ENCODE measurements at regions not wholly inside any gene's neighbourhood (a gene's known extent, or its start where the extent isn't known, plus 50 kb on each side); places are given as distances from the start of the nearest gene placed in this dataset.

DNA sequence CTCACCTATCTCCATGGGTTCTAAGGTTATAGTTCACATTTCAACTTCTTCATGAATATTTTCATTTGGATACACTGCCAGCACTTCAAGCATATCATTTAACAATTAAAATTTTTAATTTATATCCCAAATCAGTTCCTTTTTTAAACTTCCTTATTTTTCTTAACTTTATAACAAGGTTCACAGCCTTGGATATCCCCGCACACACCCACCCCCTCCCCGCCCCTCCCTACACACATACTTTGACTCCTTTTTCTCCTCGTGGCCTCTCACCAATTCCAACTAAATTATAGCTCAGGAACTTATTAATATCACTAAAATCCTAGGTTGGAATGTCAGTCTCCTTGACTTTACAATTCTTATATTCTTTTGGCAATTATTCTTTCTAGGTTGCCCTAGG lies 163.6 kb upstream of the SETBP1 start:
- no peaks in the 10 kb centered on the region for H3K9me3 Mint-ChIP-seq
- no peaks in the 10 kb centered on the region for H3K4me1 Mint-ChIP-seq
- no peak overlapping the region for H3K4me3 Mint-ChIP-seq
- H3K27me3 Mint-ChIP-seq = no peaks in the 10 kb centered on the region
- H3K36me3 Mint-ChIP-seq = no peaks in the 10 kb centered on the region
- H3K27ac Mint-ChIP-seq = no peak overlapping the region

DNA sequence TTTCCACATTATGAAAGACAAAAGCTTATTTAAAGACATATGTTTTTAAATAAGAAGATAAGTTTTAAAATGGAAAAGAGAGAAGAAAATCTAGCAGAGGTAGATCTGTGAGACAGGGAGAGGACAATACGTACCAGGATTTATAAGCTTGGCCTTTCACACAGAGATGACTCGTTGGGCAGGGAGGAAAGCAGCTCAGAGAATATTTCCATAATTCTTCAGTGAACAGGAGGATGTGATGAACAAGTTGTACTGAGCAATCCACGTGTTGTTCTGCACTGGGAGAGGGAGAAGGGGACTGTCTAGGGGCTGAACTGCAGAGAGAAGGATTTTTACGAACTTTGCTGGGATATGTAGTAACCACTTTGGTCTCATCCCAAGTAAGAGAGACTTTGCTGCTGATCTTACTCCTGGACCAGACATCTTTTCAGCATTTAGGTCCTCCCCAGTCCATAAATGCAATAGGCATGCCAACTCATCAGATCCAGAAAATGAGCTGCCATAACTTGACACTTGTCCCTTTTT lies 162.5 kb upstream of the SETBP1 start:
- no peak overlapping the region for H3K27ac Mint-ChIP-seq
- H3K36me3 Mint-ChIP-seq = no peaks in the 10 kb centered on the region
- H3K27me3 Mint-ChIP-seq = no peaks in the 10 kb centered on the region

DNA sequence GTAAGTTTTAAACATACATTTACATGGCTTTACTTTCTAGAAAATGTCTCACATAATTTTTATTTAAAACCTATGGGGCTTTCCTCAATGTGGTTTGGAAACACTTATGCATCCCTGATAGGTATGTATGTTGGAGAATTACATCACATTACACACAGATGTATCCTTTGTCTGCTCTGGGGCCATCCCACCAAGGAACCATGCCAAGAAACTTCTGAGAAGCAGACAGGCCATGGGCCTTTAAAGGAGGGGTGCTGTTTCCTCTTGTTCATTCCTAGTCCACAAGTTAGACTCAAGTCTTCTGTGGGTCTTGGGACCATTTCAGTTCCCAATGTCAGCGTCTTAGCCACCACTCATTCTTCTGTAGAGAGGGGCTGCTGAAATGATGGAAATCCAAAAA lies 162.0 kb upstream of the SETBP1 start:
- Mint-ChIP-seq H3K36me3 (no peaks in the 10 kb centered on the region), H3K9me3 (no peaks in the 10 kb centered on the region), H3K27me3 (no peaks in the 10 kb centered on the region), H3K27ac (no peak overlapping the region), H3K4me1 (no peaks in the 10 kb centered on the region), H3K4me3 (no peak overlapping the region)

More for the DNA sequence above, 162.5 kb upstream of the SETBP1 start:
- no peaks in the 10 kb centered on the region for H3K9me3 Mint-ChIP-seq
- H3K4me3 Mint-ChIP-seq = no peak overlapping the region
- no peaks in the 10 kb centered on the region for H3K4me1 Mint-ChIP-seq

DNA sequence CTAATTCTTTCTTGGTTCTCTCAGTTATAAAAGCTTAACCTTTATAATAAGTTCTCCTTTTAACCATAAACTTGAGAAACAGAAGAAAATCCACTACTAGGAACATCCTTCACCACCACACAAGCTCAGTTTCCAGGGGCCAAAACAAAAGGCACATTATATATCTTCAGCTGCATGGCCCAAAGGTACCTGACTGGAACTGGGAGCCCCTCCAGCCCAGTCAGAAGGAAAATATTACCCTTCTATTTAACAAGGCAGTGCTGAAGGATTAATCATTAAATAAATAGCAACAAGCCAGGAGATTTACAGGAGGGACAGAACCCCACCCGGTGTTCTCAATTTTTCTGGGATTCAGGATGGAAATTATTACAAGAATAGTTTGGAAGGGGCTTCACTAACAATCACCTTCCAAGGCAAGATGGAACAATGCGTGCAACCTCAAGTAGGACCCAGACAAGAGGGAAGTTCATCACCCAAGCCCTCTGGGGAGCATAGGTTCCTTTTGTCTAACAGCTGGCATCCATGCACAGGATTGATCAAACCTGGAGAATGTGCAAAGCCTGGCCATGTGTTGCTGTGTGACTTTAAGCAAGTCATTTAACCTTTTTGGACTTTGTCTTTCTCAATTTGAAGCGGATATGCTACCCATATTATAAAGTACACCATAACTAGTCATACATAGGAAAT lies 159.6 kb upstream of the SETBP1 start:
- no peak overlapping the region for H3K27ac Mint-ChIP-seq
- no peaks in the 10 kb centered on the region for H3K27me3 Mint-ChIP-seq
- H3K4me3 Mint-ChIP-seq = no peak overlapping the region
- no peaks in the 10 kb centered on the region for H3K9me3 Mint-ChIP-seq
- H3K4me1 Mint-ChIP-seq = no peaks in the 10 kb centered on the region
- H3K36me3 Mint-ChIP-seq = no peaks in the 10 kb centered on the region

DNA sequence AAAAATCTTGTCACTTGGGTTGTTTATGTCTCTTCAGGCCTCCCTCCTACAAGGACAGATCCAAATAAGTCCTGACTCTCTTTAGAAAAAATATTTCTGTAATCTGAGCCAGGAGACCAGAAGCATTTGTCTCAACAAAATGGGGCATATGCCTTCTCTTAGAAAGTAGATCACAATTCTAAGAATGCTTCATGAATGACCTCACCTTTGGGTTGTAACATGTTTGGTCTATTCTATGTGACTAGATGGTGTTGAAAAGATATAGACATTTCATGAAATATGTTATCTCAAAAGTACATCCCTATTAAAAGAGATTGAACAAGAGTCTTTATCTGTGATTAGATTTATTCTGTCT lies 159.0 kb upstream of the SETBP1 start:
- Mint-ChIP-seq H3K27me3 (no peaks in the 10 kb centered on the region), H3K4me3 (no peak overlapping the region), H3K27ac (no peak overlapping the region), H3K36me3 (no peaks in the 10 kb centered on the region), H3K4me1 (no peaks in the 10 kb centered on the region), H3K9me3 (no peaks in the 10 kb centered on the region)

DNA sequence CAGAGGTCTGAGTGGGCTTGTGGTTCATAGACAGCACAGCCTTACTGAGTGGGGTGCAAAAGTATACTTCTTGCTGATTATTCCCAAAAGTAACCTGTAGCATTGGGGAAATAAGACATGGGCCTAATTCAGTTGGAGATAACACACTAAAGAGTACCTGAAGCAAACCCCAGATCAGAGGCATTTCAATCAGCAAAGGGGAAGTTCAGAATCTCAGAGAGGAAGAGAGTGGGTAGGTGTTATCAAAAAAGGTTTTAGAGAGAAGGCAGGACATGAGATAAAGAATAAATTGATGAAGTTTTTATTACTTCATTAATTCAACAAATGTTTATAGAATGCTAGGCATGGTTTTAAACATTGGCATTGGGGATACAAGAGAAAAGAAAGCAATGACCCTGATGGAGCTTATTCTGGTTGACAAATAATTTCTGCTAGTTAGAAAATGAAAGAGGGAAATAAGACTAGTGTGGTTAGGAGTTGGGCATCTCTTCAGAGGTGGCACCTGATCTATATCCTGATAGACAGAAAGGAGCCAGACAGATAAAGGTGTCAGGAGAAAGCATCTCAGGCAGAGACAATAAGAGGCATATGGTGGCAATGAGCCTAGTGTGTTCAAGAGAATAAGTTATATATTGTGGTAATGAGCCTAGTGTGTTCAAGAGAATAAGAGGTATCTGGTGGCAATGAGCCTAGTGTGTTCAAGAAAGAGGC lies 153.8 kb upstream of the SETBP1 start:
- Mint-ChIP-seq H3K4me1 (no peaks in the 10 kb centered on the region), H3K27me3 (no peaks in the 10 kb centered on the region), H3K36me3 (no peaks in the 10 kb centered on the region), H3K9me3 (no peaks in the 10 kb centered on the region), H3K27ac (no peak overlapping the region), H3K4me3 (no peak overlapping the region)

DNA sequence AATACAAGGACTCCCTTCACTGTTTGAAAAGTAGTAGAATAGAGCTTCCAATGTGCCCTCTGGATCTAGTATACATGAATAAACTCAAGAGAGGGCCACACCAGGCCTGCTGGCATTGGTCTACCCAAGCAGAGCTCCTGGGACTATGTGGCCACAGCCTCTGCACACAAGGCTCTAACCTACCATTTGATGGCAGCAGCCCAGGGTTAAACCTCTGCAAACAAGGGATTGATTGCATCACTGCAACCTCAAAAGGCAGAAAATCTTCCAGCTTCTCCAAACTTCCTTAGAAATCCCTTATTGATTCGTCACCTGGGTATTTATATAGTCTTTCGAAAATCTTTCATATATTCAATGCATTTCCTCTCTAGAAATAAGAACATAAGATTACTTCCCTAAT lies 147.6 kb upstream of the SETBP1 start:
- no peaks in the 10 kb centered on the region for H3K27me3 Mint-ChIP-seq
- no peaks in the 10 kb centered on the region for H3K9me3 Mint-ChIP-seq
- no peak overlapping the region for H3K27ac Mint-ChIP-seq
- H3K36me3 Mint-ChIP-seq = no peaks in the 10 kb centered on the region
- no peak overlapping the region for H3K4me3 Mint-ChIP-seq
- H3K4me1 Mint-ChIP-seq = no peaks in the 10 kb centered on the region

DNA sequence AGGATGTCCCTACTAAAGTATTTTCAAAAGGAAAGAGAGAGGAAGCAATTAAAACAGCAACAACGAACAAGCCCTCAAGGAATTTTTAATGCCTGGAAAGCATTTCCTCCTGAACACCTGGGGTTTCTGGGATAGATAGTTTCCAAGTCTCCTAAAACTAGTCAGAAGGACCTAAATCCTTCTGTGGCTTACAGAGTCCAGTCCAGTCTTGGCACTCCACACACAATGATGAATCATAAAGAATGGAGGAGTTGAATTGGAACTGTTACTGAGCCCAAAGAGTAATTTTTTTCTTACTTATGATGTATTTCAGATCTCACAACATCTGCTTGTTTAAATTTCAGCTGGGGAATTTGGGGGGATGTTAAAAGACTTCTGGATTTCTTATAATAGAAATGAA lies 144.6 kb upstream of the SETBP1 start:
- Mint-ChIP-seq H3K27me3 (no peaks in the 10 kb centered on the region), H3K36me3 (no peaks in the 10 kb centered on the region), H3K27ac (no peak overlapping the region), H3K4me1 (no peaks in the 10 kb centered on the region), H3K4me3 (no peak overlapping the region), H3K9me3 (no peaks in the 10 kb centered on the region)

DNA sequence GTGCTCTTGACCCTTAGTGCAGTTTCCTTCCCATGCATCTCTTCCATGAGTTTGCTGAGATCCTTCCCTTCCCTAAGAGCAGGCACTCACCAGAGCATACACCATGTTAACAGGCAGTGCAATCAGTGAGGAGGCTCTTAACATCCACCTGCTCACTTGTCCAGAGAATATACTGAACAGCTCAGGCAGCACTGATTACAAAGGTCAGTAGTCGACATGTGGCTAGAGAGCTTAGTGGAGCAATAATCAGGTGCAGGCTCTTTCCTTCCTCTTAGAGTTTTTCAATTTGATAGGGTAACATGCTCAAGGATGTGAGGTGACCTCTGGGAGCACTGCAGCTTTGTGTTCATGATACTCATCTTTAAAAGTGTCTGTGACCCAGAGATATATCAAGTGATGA lies 144.1 kb upstream of the SETBP1 start:
- no peak overlapping the region for H3K4me3 Mint-ChIP-seq
- no peaks in the 10 kb centered on the region for H3K36me3 Mint-ChIP-seq
- H3K27me3 Mint-ChIP-seq = no peaks in the 10 kb centered on the region
- no peak overlapping the region for H3K27ac Mint-ChIP-seq
- no peaks in the 10 kb centered on the region for H3K9me3 Mint-ChIP-seq
- no peaks in the 10 kb centered on the region for H3K4me1 Mint-ChIP-seq

DNA sequence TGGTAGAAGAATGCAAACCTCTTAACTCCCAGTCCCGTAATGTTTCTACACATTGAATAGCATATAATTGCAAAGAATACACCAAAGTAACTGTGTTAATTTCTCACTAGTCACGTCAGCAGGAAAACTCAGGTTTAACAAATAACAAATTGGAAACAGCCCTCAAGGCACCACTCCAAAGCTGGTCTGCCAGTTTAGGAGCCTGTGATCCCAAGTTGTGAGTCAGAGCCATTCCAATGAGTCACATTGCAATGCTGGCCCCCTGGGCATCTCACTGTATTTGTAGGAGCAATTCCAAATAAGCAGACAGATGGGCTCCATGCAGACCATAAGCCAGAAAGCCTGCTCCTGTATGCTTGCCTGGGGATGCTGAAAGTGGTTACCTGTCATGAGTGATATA lies 143.2 kb upstream of the SETBP1 start:
- H3K4me1 Mint-ChIP-seq = no peaks in the 10 kb centered on the region

DNA sequence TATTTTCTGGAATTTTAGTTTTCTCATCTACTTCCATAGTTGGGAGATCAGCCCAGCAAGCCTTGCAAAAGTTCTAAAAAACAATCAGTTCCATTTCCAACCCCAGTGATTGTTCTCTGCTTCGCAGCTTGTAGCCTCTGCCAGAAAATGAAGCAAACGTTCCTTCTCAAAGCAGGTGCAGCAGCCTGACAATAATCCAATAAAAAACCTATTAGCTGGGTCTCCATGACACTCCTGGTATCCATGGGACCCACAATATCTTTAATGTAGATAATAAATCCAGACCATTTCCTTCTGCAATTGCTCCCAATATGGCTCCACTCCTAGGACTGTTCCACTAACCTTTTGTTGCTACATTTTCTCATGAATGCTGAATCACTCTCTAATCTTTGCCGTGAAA lies 140.8 kb upstream of the SETBP1 start:
- Mint-ChIP-seq H3K9me3 (no peaks in the 10 kb centered on the region), H3K27ac (no peak overlapping the region), H3K36me3 (no peaks in the 10 kb centered on the region), H3K27me3 (no peaks in the 10 kb centered on the region), H3K4me3 (no peak overlapping the region), H3K4me1 (no peaks in the 10 kb centered on the region)

More for the DNA sequence above, 143.2 kb upstream of the SETBP1 start:
- no peaks in the 10 kb centered on the region for H3K9me3 Mint-ChIP-seq
- H3K27ac Mint-ChIP-seq = no peak overlapping the region
- no peaks in the 10 kb centered on the region for H3K36me3 Mint-ChIP-seq
- no peak overlapping the region for H3K4me3 Mint-ChIP-seq
- no peaks in the 10 kb centered on the region for H3K27me3 Mint-ChIP-seq

DNA sequence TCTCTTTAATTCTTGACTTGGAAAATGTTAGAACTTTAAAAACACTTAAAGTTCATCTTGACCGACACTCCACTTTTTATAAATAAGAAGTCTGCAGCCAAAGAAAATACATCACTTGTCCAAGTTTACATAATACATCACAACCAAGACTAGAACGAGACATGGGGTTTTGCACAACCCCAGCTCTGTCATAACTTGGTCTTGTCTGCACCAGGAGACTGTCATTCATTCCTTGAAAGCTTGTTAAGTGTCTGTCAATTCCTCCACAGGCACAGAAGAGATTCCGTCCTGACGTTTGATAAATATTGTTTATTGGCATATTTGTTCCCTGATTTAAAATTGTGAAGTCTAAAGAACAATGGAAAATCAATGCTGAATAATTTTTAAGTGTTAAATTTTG lies 139.5 kb upstream of the SETBP1 start:
- no peaks in the 10 kb centered on the region for H3K36me3 Mint-ChIP-seq
- no peak overlapping the region for H3K27ac Mint-ChIP-seq
- H3K9me3 Mint-ChIP-seq = no peaks in the 10 kb centered on the region
- H3K27me3 Mint-ChIP-seq = no peaks in the 10 kb centered on the region
- H3K4me1 Mint-ChIP-seq = no peaks in the 10 kb centered on the region
- no peak overlapping the region for H3K4me3 Mint-ChIP-seq

DNA sequence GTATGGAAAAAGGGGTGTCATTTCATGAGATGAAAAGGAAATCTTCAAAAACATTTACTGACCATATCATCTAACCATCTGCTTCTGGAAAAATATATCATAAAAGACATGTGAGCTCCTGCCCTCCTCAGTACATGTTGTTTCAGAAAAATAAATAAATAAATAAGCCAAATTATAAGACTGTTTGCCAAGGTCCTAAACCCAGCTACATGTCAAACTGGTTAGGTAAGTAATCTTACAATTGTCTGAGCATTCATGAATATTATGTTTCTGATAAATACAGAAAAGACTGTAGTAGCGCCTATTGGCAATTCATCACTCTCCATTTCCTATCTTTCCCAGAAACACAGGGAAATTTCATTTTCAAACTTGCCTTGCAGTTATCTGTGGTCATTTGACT lies 138.9 kb upstream of the SETBP1 start:
- Mint-ChIP-seq H3K36me3 (no peaks in the 10 kb centered on the region), H3K4me3 (no peak overlapping the region), H3K4me1 (no peaks in the 10 kb centered on the region), H3K27ac (no peak overlapping the region), H3K27me3 (no peaks in the 10 kb centered on the region), H3K9me3 (no peaks in the 10 kb centered on the region)

DNA sequence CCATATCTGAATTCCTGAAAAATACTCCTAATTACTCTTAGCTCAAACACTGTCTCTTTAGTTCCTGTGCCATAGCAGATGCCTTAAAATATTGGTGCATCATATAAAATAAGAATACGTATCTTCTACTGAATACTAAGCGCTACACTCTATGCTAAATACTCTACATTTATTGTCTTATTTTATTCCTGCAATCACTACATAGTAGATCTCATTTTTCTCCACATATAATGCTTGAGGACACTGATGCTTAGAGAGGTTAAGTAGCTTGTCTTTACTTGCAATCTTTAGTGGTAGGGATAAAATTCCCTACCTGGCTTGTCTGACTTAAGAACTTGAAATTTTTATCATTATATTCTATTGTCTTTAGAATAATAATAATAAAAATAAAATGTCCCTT lies 137.3 kb upstream of the SETBP1 start:
- Mint-ChIP-seq H3K36me3 (no peaks in the 10 kb centered on the region), H3K4me3 (no peak overlapping the region), H3K9me3 (no peaks in the 10 kb centered on the region), H3K27ac (no peak overlapping the region), H3K4me1 (peaks cover 2% of the 10 kb centered on the region), H3K27me3 (peaks cover under 1% of the 10 kb centered on the region)

DNA sequence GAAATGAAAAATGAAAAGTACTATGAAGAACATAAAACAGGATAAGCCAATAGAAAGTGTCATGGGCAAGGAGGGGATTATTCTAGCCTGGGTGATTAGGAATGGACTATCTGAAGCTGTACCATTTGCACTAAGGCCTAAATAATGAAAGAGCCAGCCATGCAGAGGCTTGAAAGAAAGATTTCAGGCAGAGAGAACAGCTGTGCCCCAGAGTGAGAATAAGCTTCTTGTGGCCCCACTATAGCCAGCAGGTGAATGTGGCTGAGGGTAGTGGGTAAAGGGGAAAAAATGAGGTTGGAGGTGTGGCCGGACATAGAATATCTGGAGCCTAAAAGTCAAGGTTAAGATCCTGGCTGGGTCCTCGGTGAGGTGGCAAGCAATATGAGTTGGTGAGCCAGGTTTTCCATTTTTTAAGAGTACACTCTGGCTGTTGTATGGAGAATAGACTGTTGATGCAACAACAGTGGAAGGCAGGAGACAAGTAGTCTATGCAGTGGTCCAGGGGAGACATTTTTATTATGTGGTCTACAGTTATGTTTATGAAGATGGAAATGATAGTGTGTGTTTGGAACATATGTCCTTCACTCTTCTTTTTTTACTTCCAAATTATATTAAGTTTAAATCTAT lies 135.2 kb upstream of the SETBP1 start:
- H3K27ac Mint-ChIP-seq = no peak overlapping the region
- peaks cover 5% of the 10 kb centered on the region for H3K4me1 Mint-ChIP-seq
- no peaks in the 10 kb centered on the region for H3K9me3 Mint-ChIP-seq

DNA sequence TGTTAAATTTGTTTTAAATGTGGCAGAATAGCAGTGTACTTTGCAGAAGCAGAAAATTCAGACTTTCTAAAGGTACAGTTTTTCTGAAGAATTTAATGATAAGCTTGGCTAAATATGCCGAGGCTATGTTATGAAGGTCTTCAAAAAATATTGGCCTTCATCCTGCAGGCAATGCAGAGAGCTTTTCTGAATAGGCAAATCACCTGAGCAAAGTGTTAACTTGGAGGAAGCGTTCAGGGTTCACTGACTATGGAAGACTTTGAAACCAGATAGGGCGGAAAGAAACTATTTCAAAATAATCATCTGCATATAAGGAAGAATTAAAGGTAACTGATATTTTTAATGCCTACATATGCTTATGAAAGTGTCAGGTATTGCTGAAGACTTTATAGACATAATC lies 133.7 kb upstream of the SETBP1 start:
- no peak overlapping the region for H3K27ac Mint-ChIP-seq
- no peaks in the 10 kb centered on the region for H3K9me3 Mint-ChIP-seq
- H3K4me1 Mint-ChIP-seq = peaks cover 5% of the 10 kb centered on the region
- peaks cover 1% of the 10 kb centered on the region for H3K27me3 Mint-ChIP-seq
- H3K36me3 Mint-ChIP-seq = no peaks in the 10 kb centered on the region
- H3K4me3 Mint-ChIP-seq = no peak overlapping the region

More for the DNA sequence above, 135.2 kb upstream of the SETBP1 start:
- no peak overlapping the region for H3K4me3 Mint-ChIP-seq
- H3K36me3 Mint-ChIP-seq = no peaks in the 10 kb centered on the region
- H3K27me3 Mint-ChIP-seq = peaks cover 1% of the 10 kb centered on the region
